CD4-positive, alpha-beta T cell treated with Interleukin-2 at 100 ng/mL for 4 hours (primary cell): ENCODE measurements at regions not wholly inside any gene's neighbourhood (a gene's known extent, or its start where the extent isn't known, plus 50 kb on each side); places are given as distances from the start of the nearest gene placed in this dataset.

ENCODE experiments used
- DNase-seq: peaks from one replicate; pipeline ENCODE4 v3.0.0-alpha.2; 2020; ENCODE audit warnings: low spot score

DNA sequence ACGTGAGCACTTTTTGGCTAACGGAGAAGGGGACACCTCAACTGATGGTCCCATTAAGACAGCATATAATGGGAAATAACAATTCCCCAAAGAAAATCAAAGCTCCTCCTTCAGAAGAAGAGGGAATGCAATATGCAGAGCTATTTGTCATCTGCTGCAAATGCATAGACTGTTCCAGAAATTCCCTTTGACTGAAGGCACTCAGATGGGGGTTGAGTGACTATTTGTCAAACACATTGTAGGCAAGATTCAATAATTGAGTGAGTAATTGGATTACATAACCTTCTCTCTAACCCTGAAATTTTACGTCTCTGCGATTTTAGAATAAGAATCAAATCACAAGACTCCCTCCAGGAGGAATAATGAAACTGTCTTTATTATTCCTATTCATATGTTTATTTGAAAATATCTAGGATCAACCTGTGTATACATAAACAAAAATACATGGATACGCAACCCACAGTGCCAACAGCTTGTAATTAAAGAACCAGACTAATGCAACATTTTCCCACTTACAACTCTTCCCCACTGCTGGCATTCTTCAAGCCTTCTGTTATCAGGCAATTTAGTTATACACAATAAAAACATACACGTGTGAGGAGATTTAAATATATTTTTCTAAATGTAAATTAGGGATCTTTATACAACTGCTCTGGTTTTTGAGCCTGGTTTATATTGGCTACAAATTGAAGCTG, 256.6 kb downstream of the GBA3 start:
- no peak for DNase-seq

DNA sequence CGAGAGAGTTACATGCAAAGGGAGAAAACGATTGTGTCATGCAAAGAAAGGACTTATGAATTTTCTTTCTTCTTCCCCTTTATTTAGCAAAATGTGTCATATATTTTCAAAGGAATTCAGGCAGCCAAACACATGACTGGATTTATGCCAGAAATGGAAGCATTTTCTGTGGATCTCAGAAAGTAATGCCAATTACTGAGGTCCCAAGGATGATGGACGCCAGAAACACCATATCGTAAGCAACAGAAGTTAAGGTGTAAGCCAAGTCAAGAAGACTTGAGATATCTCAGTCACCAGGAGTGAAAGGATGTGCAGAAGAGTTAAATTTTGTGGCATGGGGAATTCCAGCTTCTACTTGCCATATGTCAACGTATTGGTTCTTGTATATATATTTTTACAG, 255.1 kb downstream of the GBA3 start:
- no peak for DNase-seq

DNA sequence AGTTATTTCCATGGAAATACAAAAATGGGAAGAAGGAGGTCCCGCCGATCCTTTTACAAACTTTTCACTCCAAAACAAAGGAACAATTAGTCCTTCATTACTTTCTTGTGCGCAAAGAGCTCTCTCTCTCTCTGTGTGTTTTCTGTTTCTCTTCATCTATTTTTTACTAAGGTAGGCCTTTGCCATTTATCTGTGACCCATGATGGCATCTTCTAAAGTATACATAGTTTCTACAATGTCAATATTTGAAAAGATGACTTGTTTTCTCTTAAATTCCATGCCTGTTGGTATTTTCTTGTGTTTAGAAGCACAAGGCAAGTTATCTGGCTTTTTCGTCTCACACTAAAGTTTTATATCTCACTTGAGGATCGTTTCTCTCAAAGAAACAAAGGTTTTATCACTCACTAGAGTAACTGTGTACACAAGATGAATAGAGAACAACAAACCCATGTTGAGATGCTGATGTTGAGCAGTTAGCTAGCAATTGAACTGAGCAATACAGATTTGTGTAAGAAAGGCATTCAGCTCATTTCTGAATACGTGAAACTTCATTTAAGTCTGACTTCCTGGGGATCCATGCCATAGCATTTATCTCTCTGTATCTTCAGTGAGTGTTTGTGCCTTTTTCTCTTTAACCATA, 250.3 kb downstream of the GBA3 start:
- DNase-seq, result no peak

DNA sequence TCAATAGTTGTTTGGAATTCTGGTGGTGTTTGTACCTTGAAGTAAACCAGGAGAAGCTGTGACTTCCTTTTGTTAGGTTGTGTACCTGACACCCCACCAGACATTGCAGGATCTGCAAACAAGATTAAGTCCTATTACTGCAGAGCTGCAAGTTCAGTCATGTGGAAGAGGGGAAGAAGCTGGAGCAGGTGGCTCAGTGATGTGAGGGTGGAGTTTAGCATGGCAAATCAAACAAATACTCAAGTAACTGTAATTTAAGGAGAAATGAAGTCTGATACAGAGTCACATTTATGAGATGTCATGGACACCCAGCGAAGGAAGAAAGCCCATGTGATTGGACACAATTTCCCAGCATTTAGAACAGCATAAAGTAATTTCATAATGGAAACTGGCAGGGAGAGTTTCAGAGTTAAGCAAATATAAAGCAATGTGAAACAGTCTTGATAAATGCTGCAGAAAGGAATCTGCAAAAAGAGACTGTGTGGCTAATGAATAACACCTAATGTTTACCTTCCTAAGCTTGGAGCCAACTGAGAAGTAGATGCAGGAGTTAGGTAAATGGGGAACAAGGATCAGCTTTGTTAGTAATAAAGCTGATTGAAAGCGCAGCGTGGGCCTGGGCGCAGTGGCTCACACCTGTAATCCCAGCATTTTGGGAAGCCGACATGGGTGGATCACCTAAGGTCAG, 249.1 kb downstream of the GBA3 start:
- no peak for DNase-seq

DNA sequence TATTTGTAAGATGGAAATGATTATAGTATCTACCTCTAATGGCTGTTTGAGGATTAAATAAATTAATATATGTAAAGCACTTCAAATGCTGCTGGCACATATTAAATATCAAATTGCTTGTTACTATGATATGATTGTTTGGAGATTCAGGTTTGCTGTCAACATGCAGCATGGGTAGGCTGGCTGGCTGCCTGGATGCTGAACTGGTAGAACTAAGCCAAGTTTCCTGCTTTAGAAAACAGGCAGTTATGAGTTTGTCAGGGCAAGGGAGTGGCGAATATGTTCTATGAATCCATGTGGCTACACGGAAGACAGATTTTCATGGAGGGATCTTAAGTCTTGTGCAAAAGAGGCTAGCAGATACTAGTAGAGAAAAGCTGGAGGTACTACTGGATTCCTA, 239.6 kb downstream of the GBA3 start:
- no peak for DNase-seq

DNA sequence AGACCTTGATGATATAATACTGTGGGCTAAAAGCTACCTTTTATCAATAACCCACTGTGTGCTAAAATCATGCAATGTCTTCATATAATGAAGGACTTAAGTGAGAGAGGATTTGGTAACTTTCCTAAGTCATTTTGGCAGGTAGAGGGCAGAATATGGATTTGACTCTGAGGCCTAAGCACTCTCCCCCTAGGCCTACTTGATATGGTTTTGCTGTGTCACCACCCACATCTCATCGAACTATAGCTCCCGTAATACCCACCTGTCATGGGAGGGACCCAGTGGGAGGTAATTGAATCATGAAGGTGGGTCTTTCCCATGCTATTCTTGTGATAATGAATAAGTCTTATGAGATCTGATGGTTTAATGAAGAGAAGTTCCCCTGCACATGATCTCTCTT, 229.7 kb downstream of the GBA3 start:
- no peak for DNase-seq

DNA sequence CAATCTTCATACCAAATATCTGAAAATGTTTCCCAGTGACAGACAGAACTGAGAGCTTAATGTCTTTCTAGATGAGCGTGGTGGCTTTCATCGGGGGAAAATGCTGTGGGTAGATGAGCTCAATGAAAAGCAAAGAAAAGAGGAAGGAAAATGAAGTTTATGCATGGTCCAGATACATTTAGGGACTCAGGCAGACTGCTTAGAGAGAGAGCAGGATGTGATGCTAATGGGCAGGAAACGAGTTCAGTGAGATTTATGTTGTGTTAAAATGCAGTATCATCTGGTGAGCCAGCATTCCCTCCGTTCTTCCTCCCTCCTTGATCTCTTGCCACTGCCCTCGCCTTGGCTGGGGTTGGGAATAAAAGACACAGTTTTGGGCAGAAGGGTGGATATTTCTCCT, 229.2 kb downstream of the GBA3 start:
- DNase-seq, result no peak

DNA sequence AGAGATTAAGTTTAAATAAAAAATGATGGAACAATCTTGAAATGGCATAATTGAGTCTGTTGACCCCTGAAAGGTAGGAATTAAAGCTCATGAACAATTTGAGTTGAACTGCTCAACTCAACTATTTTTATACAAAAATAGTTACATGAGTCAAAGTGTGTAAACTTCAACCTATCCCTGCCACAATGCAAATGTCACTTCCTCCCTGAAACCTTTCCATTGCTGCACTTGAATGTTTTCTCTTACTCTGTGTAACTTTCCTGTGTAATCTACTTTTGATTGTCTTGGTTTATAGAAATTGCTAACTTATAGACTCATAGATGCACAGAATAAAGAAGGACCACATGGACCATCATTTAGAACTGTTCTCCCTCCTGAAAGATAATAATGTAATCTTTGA, 218.5 kb downstream of the GBA3 start:
- no peak for DNase-seq

DNA sequence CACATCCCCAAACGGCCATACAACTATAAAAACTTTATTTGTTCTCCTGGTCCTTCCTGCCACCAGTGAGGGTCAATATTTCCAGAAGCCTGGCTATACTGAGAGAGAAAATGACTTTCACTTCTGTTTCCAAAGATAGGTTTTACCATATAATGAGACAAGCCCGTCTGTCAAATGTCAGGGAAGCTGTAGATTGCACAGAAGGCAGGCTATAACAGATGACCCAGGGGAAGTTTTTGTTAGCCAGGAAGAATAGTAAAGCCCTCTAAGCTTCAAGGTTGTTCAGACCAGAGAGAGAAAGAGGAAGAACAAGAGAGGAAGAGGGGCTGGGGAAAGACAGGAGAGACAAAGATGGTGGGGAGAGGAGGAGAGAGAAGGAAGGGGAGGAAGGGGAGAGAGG, 217.5 kb downstream of the GBA3 start:
- DNase-seq, result no peak

DNA sequence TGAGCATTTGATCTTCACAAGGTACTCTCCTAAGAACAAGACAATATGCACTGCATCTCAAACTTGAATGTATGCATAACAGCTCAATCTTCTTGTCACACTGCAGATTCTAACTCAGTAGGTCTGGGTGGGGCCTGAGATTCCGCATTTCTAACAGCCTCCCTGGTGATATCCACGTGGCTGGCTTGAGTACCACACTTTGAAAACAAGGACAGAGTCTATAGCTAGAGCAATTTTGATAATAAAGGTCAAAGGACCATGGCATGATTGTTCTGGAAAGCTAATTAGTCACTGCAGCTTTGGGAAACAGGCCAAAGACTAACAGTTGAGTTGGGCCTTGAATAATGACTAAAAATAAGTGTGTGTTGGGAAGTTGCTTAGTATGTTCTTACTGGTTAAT, 213.3 kb downstream of the GBA3 start:
- no peak for DNase-seq

DNA sequence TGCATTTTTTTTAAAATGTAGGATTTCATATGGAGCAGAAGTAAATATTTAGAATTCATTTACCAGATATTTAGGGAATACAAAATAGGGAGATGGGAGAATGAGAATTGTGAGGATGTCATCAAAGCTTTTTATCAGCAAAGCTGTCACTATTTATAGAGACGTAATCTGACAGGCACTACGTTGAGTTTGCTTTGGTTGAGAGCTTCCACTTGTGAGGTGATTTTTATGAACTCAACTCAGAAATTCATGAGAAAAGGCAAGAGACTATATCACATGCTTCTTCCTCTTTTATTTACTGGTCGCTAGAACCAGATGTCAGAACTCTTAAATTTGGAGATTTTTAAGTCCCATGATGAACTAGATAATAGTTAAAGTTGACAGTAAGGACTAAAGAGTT, 211.2 kb downstream of the GBA3 start:
- no peak for DNase-seq

DNA sequence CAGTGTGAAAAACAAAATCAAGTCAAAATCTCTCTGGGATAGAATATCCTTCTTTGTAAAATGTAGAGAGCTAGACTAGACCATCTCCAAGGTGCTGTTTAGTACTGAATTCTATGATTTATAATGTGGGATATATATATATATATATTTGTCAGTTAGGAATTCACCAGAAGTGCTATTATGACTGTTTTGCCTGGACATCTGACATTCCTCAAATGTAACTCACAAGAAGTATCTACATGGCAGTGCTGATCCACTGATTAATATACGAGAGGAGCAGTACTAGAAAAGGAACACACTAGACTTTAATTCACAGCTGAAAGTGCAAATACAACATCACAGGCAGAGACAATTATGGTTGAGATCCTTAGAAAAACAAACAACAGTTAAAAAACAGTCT, 208.9 kb downstream of the GBA3 start:
- no peak for DNase-seq

DNA sequence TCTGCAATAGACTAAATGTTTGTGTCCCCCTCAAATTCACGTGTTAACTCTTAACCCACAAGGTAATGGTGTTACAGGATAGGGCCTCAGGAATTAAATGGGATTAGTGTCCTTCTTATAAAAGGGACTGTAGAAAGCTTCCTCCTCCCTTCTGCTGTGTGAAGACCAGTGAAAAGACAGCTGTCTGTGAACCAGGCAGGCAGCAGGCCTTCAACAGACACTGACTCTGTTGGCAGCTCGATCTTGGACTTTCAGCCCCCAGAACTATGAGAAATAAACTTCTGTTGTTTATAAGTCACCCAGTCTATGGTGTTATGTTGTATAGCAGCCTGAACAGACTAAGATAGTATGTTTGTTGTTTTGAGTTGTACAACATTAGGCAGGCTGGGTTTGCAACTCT, 208.1 kb downstream of the GBA3 start:
- no peak for DNase-seq

DNA sequence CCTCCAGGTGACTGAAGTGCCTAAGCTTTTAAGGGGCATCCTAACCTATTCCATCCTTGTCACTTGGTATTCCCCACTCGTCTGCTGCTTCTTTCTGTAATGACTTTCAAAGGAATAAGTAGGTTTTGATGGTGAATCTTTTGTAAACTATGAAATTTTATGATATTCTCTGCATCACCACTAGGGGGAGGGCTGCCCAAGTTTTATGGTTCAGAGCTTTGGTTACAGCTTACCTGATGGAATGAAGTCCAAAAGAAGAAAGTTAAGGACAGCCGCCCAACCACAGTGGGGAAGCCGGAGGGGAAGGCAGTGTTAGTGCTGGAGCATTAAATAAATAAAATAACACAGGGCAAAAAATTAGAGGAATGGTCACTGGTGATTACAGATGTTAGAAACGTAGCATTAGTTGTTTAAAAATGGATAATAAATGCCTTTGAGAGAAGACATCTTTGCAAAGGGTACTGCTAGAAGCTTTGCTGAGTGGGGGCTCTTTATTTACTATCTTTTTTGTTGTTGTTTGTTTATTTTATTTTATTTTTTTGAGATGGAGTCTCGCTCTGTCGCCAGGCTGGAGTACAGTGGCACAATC, 204.9 kb downstream of the GBA3 start:
- peak; percentile 1 for DNase-seq

DNA sequence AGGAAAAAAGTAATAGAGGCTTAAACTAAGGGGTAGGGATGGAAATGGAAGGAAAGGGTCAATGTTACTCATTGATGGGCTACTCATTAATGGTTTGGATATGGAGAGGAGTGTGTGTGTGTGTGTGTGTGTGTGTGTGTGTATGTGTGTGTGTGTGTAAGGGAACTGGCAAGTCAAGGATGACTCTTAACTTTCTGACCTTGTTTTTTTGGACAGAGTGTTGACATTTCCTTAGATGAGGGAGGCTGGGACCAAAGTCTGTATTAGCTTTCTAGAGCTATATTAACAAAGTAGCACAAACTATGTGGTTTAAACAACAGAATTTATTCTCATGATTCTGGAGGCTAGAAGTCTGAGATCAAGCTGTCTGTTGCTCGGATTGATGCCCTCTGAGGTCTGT, 202.7 kb downstream of the GBA3 start:
- no peak for DNase-seq

DNA sequence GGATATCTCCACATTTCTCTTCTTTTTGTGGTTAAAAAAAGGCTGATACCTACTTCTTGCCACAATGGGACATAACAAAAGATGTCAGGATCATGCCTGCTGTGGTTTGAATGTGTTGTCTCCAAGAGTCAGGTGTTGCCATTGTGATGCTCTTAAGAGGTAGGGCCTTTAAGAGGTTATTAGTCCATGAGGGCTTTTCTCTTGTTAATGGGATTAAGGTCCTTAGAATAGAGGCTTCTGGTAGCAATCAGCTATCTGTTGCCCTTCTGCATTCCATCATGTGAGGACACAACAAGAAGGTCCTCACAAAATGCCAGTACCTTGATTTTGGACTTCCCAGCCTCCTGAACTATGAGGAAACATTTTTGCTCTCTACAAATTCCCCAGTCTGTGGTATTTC, 191.4 kb downstream of the GBA3 start:
- no peak for DNase-seq

DNA sequence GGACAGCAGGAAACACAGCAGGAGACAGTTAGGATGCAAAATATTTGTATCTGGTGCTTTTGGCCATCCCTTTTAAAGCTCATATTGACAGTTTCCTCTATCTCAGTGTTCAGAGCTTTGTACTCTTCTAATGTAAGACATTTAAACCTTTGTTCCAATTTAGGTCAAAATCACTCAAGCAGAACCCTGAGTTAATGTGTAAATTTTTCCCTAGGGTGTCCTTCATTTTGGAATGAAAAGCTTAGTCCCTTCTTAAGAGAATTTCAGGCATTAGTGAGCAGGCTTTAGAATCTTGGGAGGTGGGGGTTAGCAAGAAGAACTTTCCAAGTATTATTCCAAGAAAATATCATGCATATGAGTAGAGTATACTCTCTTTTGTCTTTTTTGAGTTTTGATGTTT, 188.7 kb downstream of the GBA3 start:
- no peak for DNase-seq

DNA sequence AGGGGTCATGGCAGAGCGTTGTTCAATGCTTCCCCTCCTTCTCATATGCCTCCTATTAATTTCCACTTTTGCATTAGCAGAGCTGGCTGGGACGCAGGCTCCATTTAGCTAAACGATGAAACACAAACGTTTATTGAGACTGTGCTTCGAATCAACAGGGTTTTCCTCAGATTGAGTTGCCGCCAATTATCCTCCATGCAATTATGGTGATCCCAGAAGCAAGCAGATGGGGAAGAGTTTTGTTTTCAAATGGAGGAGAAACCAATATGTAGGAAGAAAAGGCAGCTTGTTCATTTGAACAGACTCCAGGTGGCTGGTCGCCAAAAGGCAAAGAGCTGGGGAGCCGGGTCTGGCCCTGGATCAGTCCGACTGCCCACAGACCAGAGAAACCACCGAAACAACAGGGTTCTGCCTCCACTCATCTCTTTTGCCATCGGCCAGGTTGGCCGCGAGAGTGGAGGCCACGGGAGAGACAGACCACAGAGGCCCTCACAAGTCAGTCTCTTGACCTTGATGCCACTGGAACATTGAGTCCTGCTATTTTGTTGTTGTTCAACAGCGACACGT, 184.8 kb downstream of the GBA3 start:
- DNase-seq, result no peak

DNA sequence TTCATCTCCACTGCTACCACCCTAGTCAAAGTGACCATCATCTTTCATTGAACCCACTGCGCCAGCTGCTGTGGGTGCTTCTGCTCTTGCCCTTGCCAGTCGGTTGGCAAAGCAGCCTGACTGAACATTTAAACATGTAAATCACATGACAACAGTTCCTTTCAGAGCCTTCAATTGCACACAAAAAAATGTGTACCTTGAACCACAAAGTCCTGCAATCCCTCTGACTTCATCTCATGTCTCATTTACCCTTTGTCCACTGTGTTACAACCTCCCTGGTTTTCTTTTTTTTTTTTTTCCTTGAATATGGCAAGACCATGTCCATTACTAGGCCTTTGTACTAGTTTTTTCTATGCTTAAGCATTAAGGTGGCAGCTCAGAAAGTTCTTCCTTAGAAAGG, 183.5 kb downstream of the GBA3 start:
- DNase-seq, result no peak

DNA sequence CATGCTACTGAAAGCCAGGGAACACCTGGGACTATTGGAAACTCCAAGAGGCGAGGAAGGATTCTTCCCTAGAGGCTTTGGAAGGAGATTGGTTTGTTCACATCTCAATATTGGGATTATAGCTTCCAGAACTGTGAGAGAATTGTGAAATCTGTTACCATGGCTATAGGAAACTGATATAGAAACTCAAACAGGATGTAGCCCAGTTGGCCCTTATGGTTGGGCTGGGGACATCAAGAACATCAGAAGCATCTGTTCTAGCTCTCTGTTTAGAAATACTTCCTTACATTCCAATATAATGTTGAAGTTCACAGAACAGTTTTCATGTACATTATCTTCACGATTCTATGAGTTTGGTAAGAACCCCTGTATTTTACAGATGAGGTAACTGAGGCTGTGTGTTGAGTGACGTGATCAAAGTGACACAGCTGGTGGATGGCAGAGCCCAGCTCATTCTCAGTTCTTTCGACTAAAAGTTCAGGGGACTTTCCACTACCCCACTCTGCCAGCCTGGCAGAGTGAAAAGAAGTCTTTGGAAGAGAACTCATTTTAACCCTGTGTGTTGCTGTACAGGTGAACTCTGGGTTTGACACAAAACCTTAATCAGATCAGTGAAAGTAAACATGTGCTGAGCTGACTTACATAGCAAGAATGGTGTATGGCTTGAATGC, 183.0 kb downstream of the GBA3 start:
- no peak for DNase-seq

DNA sequence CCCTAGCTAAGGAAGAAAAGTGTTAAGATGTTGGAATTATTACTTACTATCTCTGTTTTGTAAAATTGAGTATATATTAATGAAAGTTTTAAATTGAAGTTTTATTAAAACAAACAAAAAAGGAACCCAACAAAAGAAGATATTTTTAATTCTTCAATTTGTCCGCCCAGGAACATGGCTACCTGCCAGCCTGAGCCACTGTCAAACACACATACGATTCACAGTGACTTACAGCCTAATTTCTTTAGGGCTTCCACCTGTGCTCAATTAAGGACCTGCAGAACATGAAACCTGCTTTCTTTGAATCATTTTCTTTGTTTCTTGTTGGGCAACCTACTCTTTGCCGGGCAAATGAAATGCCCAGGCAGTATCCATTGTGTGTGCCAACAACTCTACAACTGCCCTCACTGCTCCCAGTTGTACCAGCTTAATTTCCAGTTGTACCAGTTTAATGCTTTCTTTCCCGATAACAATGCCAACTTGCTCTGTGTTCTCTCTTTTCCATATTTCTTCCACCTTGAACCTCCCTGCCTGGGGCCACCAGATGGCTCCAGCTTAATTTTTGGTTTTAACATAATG, 181.7 kb downstream of the GBA3 start:
- no peak for DNase-seq

DNA sequence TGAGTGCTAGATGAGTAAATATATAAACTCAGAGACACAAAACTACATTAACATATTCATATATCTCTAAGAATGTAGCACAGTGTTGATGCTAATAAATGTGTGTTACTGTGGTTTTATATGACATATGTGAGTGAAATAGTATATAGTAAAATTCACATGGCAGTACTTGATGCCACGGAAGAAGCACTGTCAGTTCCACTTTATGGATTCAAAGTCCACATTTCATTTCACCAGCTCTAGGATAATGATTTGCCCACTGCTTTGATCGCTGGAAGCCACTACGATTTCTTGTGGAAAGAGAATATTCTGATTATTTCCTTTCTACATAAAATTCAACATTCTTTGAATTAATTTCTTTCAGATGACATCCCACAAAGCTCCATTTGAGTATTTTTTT, 181.2 kb downstream of the GBA3 start:
- DNase-seq, result no peak
